Smooth muscle cell (in vitro differentiated cells): ENCODE measurements at regions not wholly inside any gene's neighbourhood (a gene's known extent, or its start where the extent isn't known, plus 50 kb on each side); places are given as distances from the start of the nearest gene placed in this dataset.
A peak's percentile ranks its signal among the peaks of the same experiment; 100 is the strongest.
"Not testable (repeated sequence)": the region's sequence is repeated elsewhere in the genome, so short reads cannot be mapped to it uniquely, and the experiment has no call there.

Source experiments
- DNase-seq: peaks from one replicate; lab custom pipeline; 2025; ENCODE audit not compliant: unreplicated experiment; lab: John Stamatoyannopoulos, UW
- H2AFZ ChIP-seq: fragments of 200-600 bp; sonication (generic); 2 replicates; pipeline ENCODE4 v1.6.0; 2016; ENCODE audit warnings: antibody characterized with exemption, low read depth, mild to moderate bottlenecking
- H3F3A ChIP-seq: fragments of 200-600 bp; sonication (generic); 2 replicates; pipeline ENCODE4 v1.6.0; 2017; ENCODE audit warnings: antibody characterized with exemption, low read depth
- H3K27ac ChIP-seq: fragments of 200-600 bp; sonication (generic); 2 replicates; pipeline ENCODE4 v1.5.1; 2016; ENCODE audit warnings: low read depth, mild to moderate bottlenecking
- H3K27me3 ChIP-seq: fragments of 200-600 bp; sonication (generic); 2 replicates; pipeline ENCODE4 v1.6.1; 2016; ENCODE audit warnings: low read depth, mild to moderate bottlenecking
- H3K36me3 ChIP-seq: fragments of 200-600 bp; sonication (generic); 2 replicates; pipeline ENCODE4 v1.5.1; 2016; ENCODE audit warnings: low read depth
- H3K4me1 ChIP-seq: fragments of 200-600 bp; sonication (generic); 2 replicates; pipeline ENCODE4 v1.5.1; 2016; ENCODE audit warnings: low read depth
- H3K4me2 ChIP-seq: fragments of 200-600 bp; sonication (generic); 2 replicates; pipeline ENCODE4 v1.6.0; 2016; ENCODE audit warnings: mild to moderate bottlenecking
- H3K4me3 ChIP-seq: fragments of 200-600 bp; sonication (generic); 2 replicates; pipeline ENCODE4 v1.5.1; 2016; ENCODE audit warnings: mild to moderate bottlenecking
- H3K79me2 ChIP-seq: fragments of 200-600 bp; sonication (generic); 2 replicates; pipeline ENCODE4 v1.6.0; 2016; ENCODE audit warnings: low read depth, mild to moderate bottlenecking
- H3K9ac ChIP-seq: fragments of 200-600 bp; sonication (generic); 2 replicates; pipeline ENCODE4 v1.6.0; 2016; ENCODE audit warnings: low read depth
- H3K9me3 ChIP-seq: fragments of 200-600 bp; sonication (generic); replicated peaks from 2 replicates; pipeline ENCODE4 v1.5.1; 2016; ENCODE audit warnings: low read depth
- H4K20me1 ChIP-seq: fragments of 200-600 bp; sonication (generic); 2 replicates; pipeline ENCODE4 v1.6.0; 2016; ENCODE audit warnings: low read depth
- WGBS: methylation state at CpG from one replicate; pipeline ENCODE4 v1.1.7; 2016; ENCODE audit warnings: low lambda C conversion rate; 5-methylcytosine and 5-hydroxymethylcytosine counted together
- TF ChIP-seq, protein P1 (sequence below): fragments of 200-600 bp; sonication (generic); IDR thresholded peaks from 2 replicates; pipeline ENCODE4 v1.5.1; 2017; ENCODE audit warnings: borderline replicate concordance, mild to moderate bottlenecking, antibody characterized with exemption; ENCODE audit not compliant: insufficient read depth, poor library complexity, severe bottlenecking

DNA sequence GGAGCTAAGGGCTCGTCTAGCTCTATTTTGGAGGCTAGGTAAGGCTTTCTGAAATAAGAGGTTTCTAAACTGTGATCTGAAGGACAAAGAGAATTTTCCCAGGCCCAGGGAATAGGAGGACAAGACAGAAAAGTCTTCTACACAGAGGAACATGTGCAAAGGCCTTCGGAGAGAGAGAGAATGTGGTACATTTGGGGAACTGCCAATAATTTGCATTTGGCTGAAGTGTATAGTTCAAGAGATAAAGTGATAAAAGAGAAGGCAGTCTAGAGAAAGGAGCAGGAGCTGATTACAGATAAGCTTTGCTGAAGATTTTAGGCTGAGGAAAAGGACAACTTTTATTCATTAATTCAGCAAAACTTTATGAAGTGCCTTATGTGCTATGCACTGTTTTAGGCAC, 214.4 kb upstream of the ELL2 start:
- no peaks in the 10 kb centered on the region for H3K36me3 ChIP-seq
- no peak overlapping the region for H2AFZ ChIP-seq
- 85% methylated on average over 2 of the region's 2 CpGs for WGBS
- H3K4me2 ChIP-seq = no peak overlapping the region
- H3K27ac ChIP-seq = peak overlapping the region; percentile 83
- H4K20me1 ChIP-seq = no peaks in the 10 kb centered on the region
- H3K4me3 ChIP-seq = no peak overlapping the region
- DNase-seq = no peak
- TF ChIP-seq, protein P1, sequence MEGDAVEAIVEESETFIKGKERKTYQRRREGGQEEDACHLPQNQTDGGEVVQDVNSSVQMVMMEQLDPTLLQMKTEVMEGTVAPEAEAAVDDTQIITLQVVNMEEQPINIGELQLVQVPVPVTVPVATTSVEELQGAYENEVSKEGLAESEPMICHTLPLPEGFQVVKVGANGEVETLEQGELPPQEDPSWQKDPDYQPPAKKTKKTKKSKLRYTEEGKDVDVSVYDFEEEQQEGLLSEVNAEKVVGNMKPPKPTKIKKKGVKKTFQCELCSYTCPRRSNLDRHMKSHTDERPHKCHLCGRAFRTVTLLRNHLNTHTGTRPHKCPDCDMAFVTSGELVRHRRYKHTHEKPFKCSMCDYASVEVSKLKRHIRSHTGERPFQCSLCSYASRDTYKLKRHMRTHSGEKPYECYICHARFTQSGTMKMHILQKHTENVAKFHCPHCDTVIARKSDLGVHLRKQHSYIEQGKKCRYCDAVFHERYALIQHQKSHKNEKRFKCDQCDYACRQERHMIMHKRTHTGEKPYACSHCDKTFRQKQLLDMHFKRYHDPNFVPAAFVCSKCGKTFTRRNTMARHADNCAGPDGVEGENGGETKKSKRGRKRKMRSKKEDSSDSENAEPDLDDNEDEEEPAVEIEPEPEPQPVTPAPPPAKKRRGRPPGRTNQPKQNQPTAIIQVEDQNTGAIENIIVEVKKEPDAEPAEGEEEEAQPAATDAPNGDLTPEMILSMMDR = no peak
- H3K79me2 ChIP-seq = no peaks in the 10 kb centered on the region
- no peaks in the 10 kb centered on the region for H3F3A ChIP-seq
- no peaks in the 10 kb centered on the region for H3K9me3 ChIP-seq
- no peaks in the 10 kb centered on the region for H3K4me1 ChIP-seq
- H3K9ac ChIP-seq = no peak overlapping the region
- H3K27me3 ChIP-seq = no peaks in the 10 kb centered on the region

DNA sequence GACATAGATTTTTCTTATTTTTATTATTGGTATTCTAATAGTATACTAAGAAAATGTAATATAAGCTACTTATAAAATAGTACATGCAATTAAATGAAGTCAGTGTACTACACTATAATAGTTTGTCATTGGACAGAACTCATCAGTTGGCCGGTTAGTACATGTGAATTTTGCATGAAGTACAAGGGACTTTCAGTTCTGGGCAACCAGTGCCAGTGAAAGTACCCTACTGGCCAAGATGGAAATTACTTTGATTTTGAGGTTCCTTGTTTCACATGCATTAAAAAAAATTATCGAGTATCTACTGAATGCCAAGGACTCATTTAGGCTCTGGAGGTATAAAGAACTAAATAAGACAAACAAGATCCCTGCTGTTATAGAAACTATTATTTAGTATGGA, 213.4 kb upstream of the ELL2 start:
- no peak for DNase-seq
- Histone ChIP-seq H4K20me1 (no peaks in the 10 kb centered on the region), H2AFZ (no peak overlapping the region), H3K27me3 (no peaks in the 10 kb centered on the region), H3F3A (no peaks in the 10 kb centered on the region), H3K9me3 (no peaks in the 10 kb centered on the region), H3K9ac (no peak overlapping the region), H3K4me2 (no peak overlapping the region), H3K27ac (no peak overlapping the region), H3K4me3 (no peak overlapping the region), H3K4me1 (no peaks in the 10 kb centered on the region), H3K36me3 (no peaks in the 10 kb centered on the region), H3K79me2 (no peaks in the 10 kb centered on the region)
- TF ChIP-seq, protein P1 = peak; percentile 18
- 94% methylated on average over 2 of the region's 2 CpGs for WGBS

GRCh38 chr5:96173366-96173765, 211.7 kb upstream of the ELL2 start:
- WGBS = 100% methylated on average over 1 of the region's 1 CpG
- H3K9ac ChIP-seq = no peak overlapping the region

DNA sequence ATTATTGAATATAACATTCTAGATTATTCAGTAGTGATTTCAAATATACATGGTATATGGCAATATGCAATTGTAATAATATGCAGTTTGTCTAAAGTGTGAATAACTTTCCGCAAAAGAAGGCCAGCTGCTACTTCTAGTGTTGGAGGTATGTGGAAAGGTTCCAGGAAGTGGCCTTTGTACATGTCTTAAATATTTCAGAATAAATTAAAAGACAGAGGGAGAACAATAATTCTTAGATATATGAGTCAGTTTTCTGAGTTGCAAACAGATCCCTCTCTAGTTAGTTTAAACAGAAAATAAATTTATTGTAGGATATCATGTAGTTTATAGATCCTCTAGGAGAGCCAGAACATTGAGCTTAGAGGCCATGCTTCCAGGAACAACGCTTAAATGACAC, 210.8 kb upstream of the ELL2 start:
- Histone ChIP-seq H3K27me3 (no peaks in the 10 kb centered on the region), H3K4me2 (no peak overlapping the region), H3K36me3 (no peaks in the 10 kb centered on the region), H3K9ac (no peak overlapping the region), H3K27ac (no peak overlapping the region), H3K4me3 (no peak overlapping the region), H3K9me3 (no peaks in the 10 kb centered on the region), H3F3A (no peaks in the 10 kb centered on the region), H2AFZ (no peak overlapping the region), H4K20me1 (no peaks in the 10 kb centered on the region), H3K79me2 (no peaks in the 10 kb centered on the region), H3K4me1 (no peaks in the 10 kb centered on the region)
- DNase-seq = no peak
- WGBS = 98% methylated on average over 2 of the region's 2 CpGs
- TF ChIP-seq, protein P1 = no peak

More at GRCh38 chr5:96173366-96173765, 211.7 kb upstream of the ELL2 start:
- Histone ChIP-seq H4K20me1 (no peaks in the 10 kb centered on the region), H3F3A (no peaks in the 10 kb centered on the region), H3K4me3 (no peak overlapping the region), H3K27me3 (no peaks in the 10 kb centered on the region), H3K27ac (no peak overlapping the region), H2AFZ (no peak overlapping the region), H3K79me2 (no peaks in the 10 kb centered on the region), H3K4me1 (no peaks in the 10 kb centered on the region), H3K36me3 (no peaks in the 10 kb centered on the region), H3K9me3 (no peaks in the 10 kb centered on the region), H3K4me2 (no peak overlapping the region)
- DNase-seq = no peak
- TF ChIP-seq, protein P1 = no peak

DNA sequence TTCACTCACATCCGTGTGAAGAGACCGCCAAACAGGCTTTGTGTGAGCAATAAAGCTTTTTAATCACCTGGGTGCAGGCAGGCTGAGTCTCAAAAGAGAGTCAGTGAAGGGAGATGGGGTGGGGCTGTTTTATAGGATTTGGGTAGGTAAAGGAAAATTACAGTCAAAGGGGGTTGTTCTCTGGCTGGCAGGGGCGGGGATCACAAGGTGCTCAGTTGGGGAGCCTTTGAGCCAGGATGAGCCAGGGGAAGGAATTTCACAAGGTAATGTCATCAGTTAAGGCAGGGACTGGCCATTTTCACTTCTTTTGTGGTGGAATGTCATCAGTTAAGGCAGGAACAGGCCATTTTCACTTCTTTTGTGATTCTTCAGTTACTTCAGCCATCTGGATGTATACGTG, 210.3 kb upstream of the ELL2 start:
- not testable (repeated sequence) for DNase-seq, H3K36me3 ChIP-seq, H3K4me3 ChIP-seq, H3K27ac ChIP-seq, H3K4me2 ChIP-seq, H3K27me3 ChIP-seq, H3K4me1 ChIP-seq, H3K79me2 ChIP-seq, H3K9me3 ChIP-seq, H2AFZ ChIP-seq, H3F3A ChIP-seq, H3K9ac ChIP-seq, H4K20me1 ChIP-seq
- 67% methylated on average over 4 of the region's 4 CpGs for WGBS
